HepG2 (cell line): ENCODE measurements at regions not wholly inside any gene's neighbourhood (a gene's known extent, or its start where the extent isn't known, plus 50 kb on each side); places are given as distances from the start of the nearest gene placed in this dataset.

ENCODE experiments used
- ATAC-seq: fragments of 200-7000 bp; cut with Tn5 transposase; 3 replicates; pipeline ENCODE4 v1.9.1; 2020; ENCODE audit warnings: mild to moderate bottlenecking, moderate library complexity
- BruUV-seq: library from RNA; stranded (reverse); fragments of 400-500 nt; replicated peaks from 2 replicates; lab custom pipeline; 2021; lab: Mats Ljungman, UMichigan
- CTCF ChIA-PET: fragments of 300-600 bp; formaldehyde crosslinking; extraction: SDS; loops from one replicate; lab custom pipeline; 2021; ENCODE audit warnings: low total read pairs, inconsistent platforms, low intra/inter-chr PET ratio; lab: Yijun Ruan, JAX
- POLR2A ChIA-PET: fragments of 350-600 bp; sonication (Branson Sonifier 250); formaldehyde crosslinking; loops from one replicate; lab custom pipeline; 2020; ENCODE audit warnings: antibody characterized with exemption, inconsistent platforms; lab: Yijun Ruan, JAX
- DNase-seq: peaks from one replicate; pipeline ENCODE4 v3.0.0-alpha.2; 2015; ENCODE audit warnings: low spot score
- FAIRE-seq: peaks from 3 replicates; lab custom pipeline; 2011; peaks lifted over from hg19 to GRCh38; lab: Jason Lieb, UNC
- H2AFZ ChIP-seq: one replicate; pipeline ENCODE4 v1.6.1; 2011; ENCODE audit warnings: low read length, inconsistent platforms
- H3K27ac ChIP-seq: fragments of 300-600 bp; 3 replicates; pipeline ENCODE4 v1.8.0; 2011; ENCODE audit warnings: mixed run types, mild to moderate bottlenecking, mixed read lengths, low read length, inconsistent platforms; ENCODE audit not compliant: insufficient read depth; ENCODE audit errors: extremely low read length
- H3K27me3 ChIP-seq, 2 experiments: fragments of 200-600 bp in 1 of 2; 2 replicates in 1 of 2; 3 replicates in 1 of 2; pipeline versions ENCODE4 v1.6.0 to v1.8.0; 2011; ENCODE audit warnings: low read length in 2 of 2, mild to moderate bottlenecking in 2 of 2, moderate library complexity in 2 of 2, inconsistent platforms in 1 of 2; ENCODE audit not compliant: insufficient read depth in 2 of 2, control insufficient read depth in 1 of 2
- H3K36me3 ChIP-seq, 2 experiments: fragments of 200-600 bp in 1 of 2; replicated peaks in 1 of 2; 2 replicates in 1 of 2; 3 replicates in 1 of 2; pipeline versions ENCODE4 v1.5.1 to v1.8.0; 2011; ENCODE audit warnings: low read length in 2 of 2, inconsistent platforms in 1 of 2; ENCODE audit not compliant: insufficient read depth in 2 of 2, control insufficient read depth in 1 of 2
- H3K4me1 ChIP-seq: 2 replicates; pipeline ENCODE4 v1.5.1; 2012; ENCODE audit warnings: low read length, inconsistent platforms; ENCODE audit not compliant: insufficient read depth
- H3K4me2 ChIP-seq: 2 replicates; pipeline ENCODE4 v1.6.0; 2011; ENCODE audit warnings: low read depth, low read length, inconsistent platforms
- H3K4me3 ChIP-seq, 3 experiments: fragments of 200-600 bp in 1 of 3; sonication (generic), shearing (Covaris generic) in 1 of 3; replicated peaks in 1 of 3; 2 replicates each; pipeline ENCODE4 v1.5.1; 2011 to 2016; ENCODE audit warnings: low read length in 3 of 3, inconsistent platforms in 2 of 3, low read depth in 2 of 3, mild to moderate bottlenecking in 2 of 3, control low read depth in 1 of 3, mixed read lengths in 1 of 3; ENCODE audit not compliant: insufficient read depth in 1 of 3
- H3K79me2 ChIP-seq: one replicate; pipeline ENCODE4 v1.6.1; 2011; ENCODE audit warnings: low read length, inconsistent platforms; ENCODE audit not compliant: insufficient read depth
- H3K9ac ChIP-seq: 2 replicates; pipeline ENCODE4 v1.6.0; 2011; ENCODE audit warnings: mild to moderate bottlenecking, low read depth, low read length, inconsistent platforms; ENCODE audit not compliant: insufficient read depth
- H3K9me3 ChIP-seq: 2 replicates; pipeline ENCODE4 v1.5.1; 2012; ENCODE audit warnings: mild to moderate bottlenecking, low read length
- H4K20me1 ChIP-seq: 2 replicates; pipeline ENCODE4 v1.6.0; 2011; ENCODE audit warnings: inconsistent platforms, mild to moderate bottlenecking, low read length, moderate library complexity; ENCODE audit not compliant: insufficient read depth
- ERF ChIP-seq: IDR thresholded peaks from 2 replicates; pipeline ENCODE4 v1.6.1; 2018; ENCODE audit warnings: missing biosample characterization, missing genetic modification reagents
- GABPA ChIP-seq, 2 experiments: IDR thresholded peaks; 2 replicates each; pipeline ENCODE4 v1.6.1; 2011 to 2016; ENCODE audit warnings: low read depth in 2 of 2, low read length in 1 of 2, missing biosample characterization in 1 of 2, missing genetic modification characterization in 1 of 2
- GABPB1 ChIP-seq: IDR thresholded peaks from 2 replicates; pipeline ENCODE4 v1.6.1; 2016; ENCODE audit warnings: mild to moderate bottlenecking, missing genetic modification reagents, moderate library complexity, missing compliant biosample characterization
- HNRNPH1 ChIP-seq: fragments of 200-400 bp; formaldehyde crosslinking; optimal IDR thresholded peaks from 2 replicates; pipeline ENCODE3; 2017; ENCODE audit warnings: mild to moderate bottlenecking, low read depth, low read length
- HNRNPL ChIP-seq: fragments of 200-400 bp; formaldehyde crosslinking; IDR thresholded peaks from 2 replicates; pipeline ENCODE4 v1.6.1; 2017; ENCODE audit warnings: mild to moderate bottlenecking, low read depth, low read length
- IRX3 ChIP-seq: sonication (generic); formaldehyde crosslinking; IDR thresholded peaks from 2 replicates; pipeline ENCODE4 v1.8.1; 2023; ENCODE audit warnings: mild to moderate bottlenecking, low read depth, missing genetic modification reagents, borderline replicate concordance
- MEF2D ChIP-seq: sonication (generic); formaldehyde crosslinking; IDR thresholded peaks from 2 replicates; pipeline ENCODE4 v1.5.1; 2020; ENCODE audit warnings: mild to moderate bottlenecking, missing genetic modification reagents
- MTERF4 ChIP-seq: sonication (generic); formaldehyde crosslinking; IDR thresholded peaks from 2 replicates; pipeline ENCODE4 v1.8.0; 2023; ENCODE audit warnings: mild to moderate bottlenecking, missing genetic modification reagents
- NR3C1 ChIP-seq: sonication (generic); formaldehyde crosslinking; IDR thresholded peaks from 2 replicates; pipeline ENCODE4 v1.4.0; 2020; ENCODE audit warnings: missing genetic modification reagents
- SALL2 ChIP-seq: sonication (generic); formaldehyde crosslinking; IDR thresholded peaks from 2 replicates; pipeline ENCODE4 v1.8.1; 2023; ENCODE audit warnings: mild to moderate bottlenecking, missing genetic modification reagents, inconsistent platforms
- SOX5 ChIP-seq: IDR thresholded peaks from 2 replicates; pipeline ENCODE4 v1.6.1; 2016; ENCODE audit warnings: borderline replicate concordance
- SRY ChIP-seq: sonication (generic); formaldehyde crosslinking; IDR thresholded peaks from 2 replicates; pipeline ENCODE4 v1.8.0; 2022; ENCODE audit warnings: mild to moderate bottlenecking, missing genetic modification reagents
- TCF7L2 ChIP-seq: IDR thresholded peaks from 2 replicates; pipeline ENCODE4 v1.6.1; 2011; ENCODE audit warnings: mild to moderate bottlenecking, low read depth, low read length, moderate library complexity
- TEF ChIP-seq: sonication (generic); formaldehyde crosslinking; IDR thresholded peaks from 2 replicates; pipeline ENCODE4 v1.5.0; 2020; ENCODE audit warnings: missing genetic modification reagents
- ZNF274 ChIP-seq: sonication (generic); formaldehyde crosslinking; IDR thresholded peaks from 2 replicates; pipeline ENCODE4 v1.5.1; 2020; ENCODE audit warnings: mild to moderate bottlenecking, missing genetic modification reagents
- ZNF75D ChIP-seq: sonication (generic); formaldehyde crosslinking; IDR thresholded peaks from 2 replicates; pipeline ENCODE4 v1.8.1; 2023; ENCODE audit warnings: missing genetic modification reagents, mild to moderate bottlenecking, borderline replicate concordance
- WGBS: methylation state at CpG from one replicate; pipeline ENCODE4 v1.1.6; 2017; ENCODE audit warnings: low lambda C conversion rate; 5-methylcytosine and 5-hydroxymethylcytosine counted together
- in situ Hi-C: cut with HindIII; loops from 2 replicates; pipeline ENCODE4 v1.10.0; 2017; ENCODE audit warnings: low pct_unique_long_range_greater_than_20kb; ENCODE audit not compliant: extremely low pct_ligation_motif_present
- intact Hi-C: fragments of 100-400 bp; cut with micrococcal nuclease; formaldehyde crosslinking; loops from one replicate; pipeline ENCODE4 v1.10.0; 2022; ENCODE audit not compliant: unreplicated experiment

DNA sequence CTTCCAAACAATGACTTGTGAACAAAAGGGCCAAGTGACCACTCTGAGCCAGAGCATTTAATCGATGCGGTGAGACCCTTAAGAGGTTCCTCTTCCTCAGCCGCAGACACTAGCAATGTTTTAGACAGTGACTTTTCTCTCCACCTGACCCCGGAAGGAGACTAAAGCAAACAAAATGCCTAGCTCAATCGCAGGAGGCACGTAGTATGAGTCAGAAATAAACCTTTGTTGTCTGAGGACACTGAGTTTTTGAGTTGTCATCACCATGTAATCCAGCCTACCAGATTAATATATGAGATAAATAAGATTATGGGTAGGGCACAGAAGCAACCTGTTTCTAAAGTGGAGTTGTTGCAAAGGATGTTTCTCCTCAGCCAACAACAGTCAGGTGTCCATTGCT, 326.2 kb upstream of the DUSP10 start:
- in situ Hi-C loops (no loop called here), intact Hi-C loops (no loop called here)
- H3K27ac ChIP-seq: no peak overlapping the region
- H3K27me3 ChIP-seq: no peaks in the 10 kb centered on the region
- H3K4me2 ChIP-seq: no peak overlapping the region
- ChIA-PET POLR2A (no interaction called here), CTCF (no interaction called here)
- BruUV-seq: no TSS peak
- H4K20me1 ChIP-seq: no peaks in the 10 kb centered on the region
- H3K9me3 ChIP-seq: peaks cover 46% of the 10 kb centered on the region
- no peak overlapping the region for H3K4me3 ChIP-seq
- no peak for FAIRE-seq
- no peak for DNase-seq
- no peaks in the 10 kb centered on the region for H3K79me2 ChIP-seq
- 48% methylated on average over 6 of the region's 6 CpGs for WGBS
- H3K9ac ChIP-seq: no peak overlapping the region
- H3K36me3 ChIP-seq: no peaks in the 10 kb centered on the region
- no peak overlapping the region for H2AFZ ChIP-seq
- peaks cover 8% of the 10 kb centered on the region for H3K4me1 ChIP-seq
- no peak for ATAC-seq
- TF ChIP-seq GABPA (IDR thresholded peaks at IDR 0.05; ENCODE audit: low read depth, low read length) (no peak), GABPA (CRISPR knock-in tag; IDR thresholded peaks at IDR 0.05; ENCODE audit: low read depth) (peak; percentile 66), GABPB1 (CRISPR knock-in tag) (0 out of 2 replicates have a peak, but pooled peaks have one; percentile 23), ERF (no peak)

DNA sequence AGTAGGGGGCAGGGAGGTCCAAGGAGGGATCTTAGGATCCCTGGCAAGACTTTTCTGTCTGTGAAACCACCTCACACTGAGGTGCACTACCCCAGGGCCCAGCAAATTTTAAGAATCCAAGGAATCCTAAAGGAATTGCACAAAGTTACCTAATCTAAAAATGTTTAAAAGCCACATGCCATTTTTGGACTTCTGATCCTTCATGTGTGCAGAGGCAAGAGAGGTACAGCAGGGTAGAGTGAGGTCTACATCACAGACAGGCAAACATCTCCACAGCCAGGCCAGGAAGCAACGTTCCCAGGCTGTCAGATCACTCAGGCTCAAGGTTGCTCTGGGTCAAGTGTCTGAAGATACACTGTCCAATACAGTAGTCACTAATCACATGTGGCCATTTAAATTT, 324.6 kb upstream of the DUSP10 start:
- CTCF ChIA-PET: no interaction called here
- H3K4me3 ChIP-seq: no peak overlapping the region
- TF ChIP-seq SOX5 (no peak), SALL2 (no peak), HNRNPL (no peak), ZNF75D (no peak), MEF2D (CRISPR knock-in tag) (no peak), HNRNPH1 (no peak), SRY (CRISPR knock-in tag) (no peak), MTERF4 (CRISPR knock-in tag) (no peak), TEF (CRISPR knock-in tag) (no peak), ZNF274 (CRISPR knock-in tag) (no peak), IRX3 (CRISPR knock-in tag) (no peak), NR3C1 (CRISPR knock-in tag) (no peak), TCF7L2 (no peak)
- TF ChIP-seq, all 625 proteins: peak for 0
- Histone ChIP-seq H3K79me2 (no peaks in the 10 kb centered on the region), H3K4me1 (peaks cover 24% of the 10 kb centered on the region), H3K9me3 (peaks cover 46% of the 10 kb centered on the region), H3K27me3 (no peaks in the 10 kb centered on the region), H3K27ac (no peak overlapping the region), H3K36me3 (no peaks in the 10 kb centered on the region), H3K9ac (no peak overlapping the region), H4K20me1 (no peaks in the 10 kb centered on the region), H2AFZ (no peak overlapping the region), H3K4me2 (no peak overlapping the region)
- POLR2A ChIA-PET: no interaction called here
- DNase-seq (no peak), ATAC-seq (no peak), FAIRE-seq (no peak)
- intact Hi-C loops: no loop called here
- 0% methylated on average over 1 of the region's 1 CpG for WGBS
- no TSS peak for BruUV-seq
- in situ Hi-C loops: no loop called here
